ENCODE measurements at regions not wholly inside any gene's neighbourhood (a gene's known extent, or its start where the extent isn't known, plus 50 kb on each side); places are given as distances from the start of the nearest gene placed in this dataset.

DNA sequence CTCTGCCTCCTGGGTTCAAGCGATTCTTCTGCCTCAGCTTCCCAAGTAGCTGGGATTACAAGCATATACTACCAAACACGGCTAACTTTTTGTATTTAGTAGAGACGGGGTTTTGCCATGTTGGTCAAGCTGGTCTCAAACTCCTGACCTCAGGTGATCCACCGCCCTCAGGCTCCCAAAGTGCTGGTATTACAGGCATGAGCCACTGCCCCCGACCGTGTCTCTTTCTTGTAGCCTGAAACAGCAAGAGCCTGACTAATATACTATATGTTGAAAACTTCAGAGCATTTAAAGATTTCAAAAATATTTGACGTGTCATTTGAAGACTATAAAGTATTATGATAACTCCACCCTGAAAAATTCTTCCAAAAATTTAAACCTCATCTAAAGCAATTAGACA, 71.7 kb upstream of the ZNF648 start:
- H3K4me1 Mint-ChIP-seq, result peaks cover 28 to 35% of the 10 kb centered on the region in 2 experiments
- DNase-seq, result no peak
- TF ChIP-seq, protein P1, sequence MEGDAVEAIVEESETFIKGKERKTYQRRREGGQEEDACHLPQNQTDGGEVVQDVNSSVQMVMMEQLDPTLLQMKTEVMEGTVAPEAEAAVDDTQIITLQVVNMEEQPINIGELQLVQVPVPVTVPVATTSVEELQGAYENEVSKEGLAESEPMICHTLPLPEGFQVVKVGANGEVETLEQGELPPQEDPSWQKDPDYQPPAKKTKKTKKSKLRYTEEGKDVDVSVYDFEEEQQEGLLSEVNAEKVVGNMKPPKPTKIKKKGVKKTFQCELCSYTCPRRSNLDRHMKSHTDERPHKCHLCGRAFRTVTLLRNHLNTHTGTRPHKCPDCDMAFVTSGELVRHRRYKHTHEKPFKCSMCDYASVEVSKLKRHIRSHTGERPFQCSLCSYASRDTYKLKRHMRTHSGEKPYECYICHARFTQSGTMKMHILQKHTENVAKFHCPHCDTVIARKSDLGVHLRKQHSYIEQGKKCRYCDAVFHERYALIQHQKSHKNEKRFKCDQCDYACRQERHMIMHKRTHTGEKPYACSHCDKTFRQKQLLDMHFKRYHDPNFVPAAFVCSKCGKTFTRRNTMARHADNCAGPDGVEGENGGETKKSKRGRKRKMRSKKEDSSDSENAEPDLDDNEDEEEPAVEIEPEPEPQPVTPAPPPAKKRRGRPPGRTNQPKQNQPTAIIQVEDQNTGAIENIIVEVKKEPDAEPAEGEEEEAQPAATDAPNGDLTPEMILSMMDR (conservative IDR thresholded peaks at IDR 0.05), result no peak

More for the DNA sequence above, 71.7 kb upstream of the ZNF648 start:
- no peaks in the 10 kb centered on the region for H3K79me2 ChIP-seq (ENCODE audit: insufficient read depth, low read length)
- no peaks in the 10 kb centered on the region for H3K23me2 ChIP-seq (ENCODE audit: insufficient read length, low read depth, low read length, poor library complexity, severe bottlenecking)
- H3T11ph ChIP-seq (ENCODE audit: low read length), result no peak overlapping the region
- H3K9ac ChIP-seq (ENCODE audit: extremely low read depth, insufficient read length, low read length), result no peak overlapping the region
- no peak overlapping the region for H3K18ac ChIP-seq (ENCODE audit: insufficient read length, low read depth, low read length)
- H3K27me3 ChIP-seq (ENCODE audit: insufficient read depth, low read length), result no peaks in the 10 kb centered on the region
- no peaks in the 10 kb centered on the region for H3K79me1 ChIP-seq (ENCODE audit: insufficient read depth, low read depth, low read length, poor library complexity, severe bottlenecking)
- no peak overlapping the region for H2BK120ac ChIP-seq (ENCODE audit: low read depth, low read length, poor library complexity, severe bottlenecking)
- peaks cover 14% of the 10 kb centered on the region in 2 experiments for H3K9me3 Mint-ChIP-seq
- H3K56ac ChIP-seq (ENCODE audit: insufficient read length, low read depth, low read length), result no peak overlapping the region
- no peak overlapping the region for H2BK12ac ChIP-seq (ENCODE audit: insufficient read length, low read depth, low read length)
- no peaks in the 10 kb centered on the region for H4K20me1 ChIP-seq (ENCODE audit: control insufficient read depth, insufficient read depth, insufficient read length)
- H3K4me1 ChIP-seq (ENCODE audit: insufficient read depth, low read length), result no peaks in the 10 kb centered on the region; the same call in 1 of the 2 replicates
- no peak overlapping the region for H4K5ac ChIP-seq (ENCODE audit: insufficient read length, low read depth, low read length)
- H2AFZ ChIP-seq (ENCODE audit: low read length), result no peak overlapping the region
- no peak overlapping the region for H2AK5ac ChIP-seq (ENCODE audit: insufficient read length, low read length)
- no peak overlapping the region for H3K27ac Mint-ChIP-seq
- H2BK20ac ChIP-seq (ENCODE audit: low read depth, low read length, poor library complexity, severe bottlenecking), result no peak overlapping the region
- H3K14ac ChIP-seq (ENCODE audit: insufficient read depth, low read length), result no peak overlapping the region
- H2BK15ac ChIP-seq (ENCODE audit: low read depth, low read length), result no peak overlapping the region
- no peaks in the 10 kb centered on the region; the same call in 1 of the 2 replicates for H3K27me3 Mint-ChIP-seq (ENCODE audit: low read depth)
- no peak overlapping the region for H3K23ac ChIP-seq (ENCODE audit: insufficient read length, low read depth, low read length)
- H3K36me3 Mint-ChIP-seq (ENCODE audit: insufficient read depth in 1 of 3, low read depth in 3 of 3), result peaks cover 7 to 15% (median 7%) of the 10 kb centered on the region in 3 experiments
- H3K27ac ChIP-seq (ENCODE audit: insufficient read length, low read depth, low read length), result no peak overlapping the region
- no peak overlapping the region for H2BK5ac ChIP-seq (ENCODE audit: insufficient read length, low read length)
- no peak overlapping the region for H3K4me2 ChIP-seq (ENCODE audit: insufficient read depth, insufficient read length, low read length)
- no peak overlapping the region for H4K91ac ChIP-seq (ENCODE audit: insufficient read length, low read depth, low read length)
- no peak overlapping the region for H4K8ac ChIP-seq (replicated peaks; ENCODE audit: insufficient read length, low read depth, low read length)
- H3K4ac ChIP-seq (ENCODE audit: low read depth, low read length), result no peak overlapping the region
- WGBS (ENCODE audit: extremely low coverage, insufficient read length, low lambda C conversion rate), result no CpG with 5 or more reads among the region's 7 CpGs
- H3K9me3 ChIP-seq (ENCODE audit: control insufficient read depth, low read depth, low read length), result no peaks in the 10 kb centered on the region
- no peak overlapping the region for H3K4me3 Mint-ChIP-seq

All from H9 (cell line).